Neural cell (in vitro differentiated cells): ENCODE measurements at regions not wholly inside any gene's neighbourhood (a gene's known extent, or its start where the extent isn't known, plus 50 kb on each side); places are given as distances from the start of the nearest gene placed in this dataset.

Source experiments
- H2AFZ ChIP-seq: fragments of 200-600, 300-800 bp; sonication (generic), shearing (Covaris generic); 2 replicates; pipeline ENCODE4 v1.6.0; 2014; ENCODE audit warnings: low read depth, mild to moderate bottlenecking, antibody characterized with exemption, low read length, moderate library complexity
- H3F3A ChIP-seq: fragments of 200-600 bp; shearing (Covaris generic); 2 replicates; pipeline ENCODE4 v1.6.1; 2016; ENCODE audit warnings: mild to moderate bottlenecking, moderate library complexity, mixed read lengths, antibody characterized with exemption, low read length; ENCODE audit not compliant: insufficient read depth, poor library complexity, severe bottlenecking
- H3K27ac ChIP-seq: fragments of 200-600, 300-800 bp; sonication (generic), shearing (Covaris generic); 2 replicates; pipeline ENCODE4 v1.5.1; 2014; ENCODE audit warnings: mild to moderate bottlenecking, low read length, moderate library complexity
- H3K27me3 ChIP-seq: fragments of 300-800, 200-600 bp; sonication (generic), shearing (Covaris generic); 2 replicates; pipeline ENCODE4 v1.6.0; 2014; ENCODE audit warnings: mild to moderate bottlenecking, low read depth, low read length, moderate library complexity; ENCODE audit not compliant: insufficient read depth
- H3K36me3 ChIP-seq: fragments of 300-800, 200-600 bp; sonication (generic), shearing (Covaris generic); 2 replicates; pipeline ENCODE4 v1.5.1; 2014; ENCODE audit warnings: mild to moderate bottlenecking, antibody characterized with exemption, low read length, moderate library complexity; ENCODE audit not compliant: insufficient read depth
- H3K4me2 ChIP-seq: fragments of 300-800, 200-600 bp; sonication (generic), shearing (Covaris generic); 2 replicates; pipeline ENCODE4 v1.6.0; 2014; ENCODE audit warnings: mild to moderate bottlenecking, low read length
- H3K4me3 ChIP-seq: fragments of 300-800, 200-600 bp; sonication (generic), shearing (Covaris generic); 2 replicates; pipeline ENCODE4 v1.5.1; 2014; ENCODE audit warnings: mild to moderate bottlenecking, low read length, moderate library complexity
- H3K79me2 ChIP-seq: fragments of 200-600 bp; shearing (Covaris generic); replicated peaks from 2 replicates; pipeline ENCODE4 v1.6.0; 2014; ENCODE audit warnings: mild to moderate bottlenecking, low read length, moderate library complexity; ENCODE audit not compliant: insufficient read depth
- H3K9ac ChIP-seq: fragments of 300-800, 200-600 bp; sonication (generic), shearing (Covaris generic); 2 replicates; pipeline ENCODE4 v1.6.1; 2016; ENCODE audit warnings: mild to moderate bottlenecking, low read length, mixed read lengths
- H3K9me2 ChIP-seq: fragments of 200-600 bp; shearing (Covaris generic); 2 replicates; pipeline ENCODE4 v1.6.1; 2016; ENCODE audit warnings: mild to moderate bottlenecking, low read length, mixed read lengths; ENCODE audit not compliant: insufficient read depth
- H3K9me3 ChIP-seq: fragments of 200-600, 300-800 bp; sonication (generic), shearing (Covaris generic); 2 replicates; pipeline ENCODE4 v1.6.1; 2016; ENCODE audit warnings: mild to moderate bottlenecking, mixed run types, low read length, moderate library complexity, mixed read lengths
- H4K20me1 ChIP-seq: fragments of 200-600 bp; shearing (Covaris generic); 2 replicates; pipeline ENCODE4 v1.6.1; 2016; ENCODE audit warnings: mild to moderate bottlenecking, mixed run types; ENCODE audit not compliant: insufficient read depth
- EP300 ChIP-seq: fragments of 450-650 bp; conservative IDR thresholded peaks from 2 replicates; pipeline ENCODE4 v1.6.1; 2014; ENCODE audit warnings: antibody characterized with exemption, mild to moderate bottlenecking, moderate library complexity; ENCODE audit not compliant: poor library complexity, severe bottlenecking
- EZH2 ChIP-seq: fragments of 200-600, 300-800 bp; shearing (Covaris generic), sonication (generic); IDR thresholded peaks from 2 replicates; pipeline ENCODE4 v1.6.1; 2014; ENCODE audit warnings: antibody characterized with exemption, low read length, borderline replicate concordance, mild to moderate bottlenecking; ENCODE audit not compliant: insufficient read depth, poor library complexity, severe bottlenecking
- MXI1 ChIP-seq: fragments of 450-650 bp; conservative IDR thresholded peaks from 2 replicates; pipeline ENCODE4 v1.6.1; 2014; ENCODE audit warnings: antibody characterized with exemption, mild to moderate bottlenecking; ENCODE audit not compliant: poor library complexity, severe bottlenecking
- POLR2AphosphoS5 ChIP-seq: IDR thresholded peaks from 2 replicates; pipeline ENCODE4 v1.6.1; 2012
- RAD21 ChIP-seq: fragments of 450-650 bp; conservative IDR thresholded peaks from 2 replicates; pipeline ENCODE4 v1.6.1; 2014; ENCODE audit warnings: antibody characterized with exemption, mild to moderate bottlenecking, moderate library complexity
- SMC3 ChIP-seq: fragments of 450-650 bp; conservative IDR thresholded peaks from 2 replicates; pipeline ENCODE4 v1.6.1; 2014; ENCODE audit warnings: antibody characterized with exemption, mild to moderate bottlenecking, moderate library complexity; ENCODE audit not compliant: poor library complexity
- TAF1 ChIP-seq: IDR thresholded peaks from 2 replicates; pipeline ENCODE4 v1.6.1; 2012; ENCODE audit warnings: low read depth
- TF ChIP-seq, protein P1 (sequence below): fragments of 450-650 bp; IDR thresholded peaks from 2 replicates; pipeline ENCODE4 v1.5.1; 2014; ENCODE audit warnings: antibody characterized with exemption, mild to moderate bottlenecking, moderate library complexity; ENCODE audit not compliant: poor library complexity, severe bottlenecking
- TF ChIP-seq, protein P2 (sequence below): IDR thresholded peaks from 2 replicates; pipeline ENCODE4 v1.6.1; 2012; ENCODE audit warnings: borderline replicate concordance

GRCh38 chr13:74770361-74770760, 636.2 kb upstream of the KLF12 start:
- no peaks in the 10 kb centered on the region for H3K9me3 ChIP-seq
- TF ChIP-seq, protein P1, sequence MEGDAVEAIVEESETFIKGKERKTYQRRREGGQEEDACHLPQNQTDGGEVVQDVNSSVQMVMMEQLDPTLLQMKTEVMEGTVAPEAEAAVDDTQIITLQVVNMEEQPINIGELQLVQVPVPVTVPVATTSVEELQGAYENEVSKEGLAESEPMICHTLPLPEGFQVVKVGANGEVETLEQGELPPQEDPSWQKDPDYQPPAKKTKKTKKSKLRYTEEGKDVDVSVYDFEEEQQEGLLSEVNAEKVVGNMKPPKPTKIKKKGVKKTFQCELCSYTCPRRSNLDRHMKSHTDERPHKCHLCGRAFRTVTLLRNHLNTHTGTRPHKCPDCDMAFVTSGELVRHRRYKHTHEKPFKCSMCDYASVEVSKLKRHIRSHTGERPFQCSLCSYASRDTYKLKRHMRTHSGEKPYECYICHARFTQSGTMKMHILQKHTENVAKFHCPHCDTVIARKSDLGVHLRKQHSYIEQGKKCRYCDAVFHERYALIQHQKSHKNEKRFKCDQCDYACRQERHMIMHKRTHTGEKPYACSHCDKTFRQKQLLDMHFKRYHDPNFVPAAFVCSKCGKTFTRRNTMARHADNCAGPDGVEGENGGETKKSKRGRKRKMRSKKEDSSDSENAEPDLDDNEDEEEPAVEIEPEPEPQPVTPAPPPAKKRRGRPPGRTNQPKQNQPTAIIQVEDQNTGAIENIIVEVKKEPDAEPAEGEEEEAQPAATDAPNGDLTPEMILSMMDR: no peak
- H3K4me3 ChIP-seq: no peak overlapping the region
- no peaks in the 10 kb centered on the region for H3K36me3 ChIP-seq
- H3K9ac ChIP-seq: no peak overlapping the region
- no peaks in the 10 kb centered on the region for H4K20me1 ChIP-seq
- H3F3A ChIP-seq: no peaks in the 10 kb centered on the region
- H3K79me2 ChIP-seq: no peaks in the 10 kb centered on the region
- H3K27me3 ChIP-seq: no peaks in the 10 kb centered on the region
- no peak overlapping the region for H3K4me2 ChIP-seq
- H2AFZ ChIP-seq: no peak overlapping the region
- no peak overlapping the region for H3K27ac ChIP-seq
- H3K9me2 ChIP-seq: no peaks in the 10 kb centered on the region

GRCh38 chr13:74769333-74769732, 635.1 kb upstream of the KLF12 start:
- no peaks in the 10 kb centered on the region for H4K20me1 ChIP-seq
- H3K27ac ChIP-seq: no peak overlapping the region
- no peaks in the 10 kb centered on the region for H3F3A ChIP-seq
- no peak for TF ChIP-seq TAF1
- TF ChIP-seq SMC3: no peak
- TF ChIP-seq, protein P1: no peak
- TF ChIP-seq EZH2: no peak
- no peak for TF ChIP-seq MXI1
- TF ChIP-seq EP300: no peak
- TF ChIP-seq POLR2AphosphoS5: no peak
- no peak for TF ChIP-seq RAD21
- TF ChIP-seq, protein P2, sequence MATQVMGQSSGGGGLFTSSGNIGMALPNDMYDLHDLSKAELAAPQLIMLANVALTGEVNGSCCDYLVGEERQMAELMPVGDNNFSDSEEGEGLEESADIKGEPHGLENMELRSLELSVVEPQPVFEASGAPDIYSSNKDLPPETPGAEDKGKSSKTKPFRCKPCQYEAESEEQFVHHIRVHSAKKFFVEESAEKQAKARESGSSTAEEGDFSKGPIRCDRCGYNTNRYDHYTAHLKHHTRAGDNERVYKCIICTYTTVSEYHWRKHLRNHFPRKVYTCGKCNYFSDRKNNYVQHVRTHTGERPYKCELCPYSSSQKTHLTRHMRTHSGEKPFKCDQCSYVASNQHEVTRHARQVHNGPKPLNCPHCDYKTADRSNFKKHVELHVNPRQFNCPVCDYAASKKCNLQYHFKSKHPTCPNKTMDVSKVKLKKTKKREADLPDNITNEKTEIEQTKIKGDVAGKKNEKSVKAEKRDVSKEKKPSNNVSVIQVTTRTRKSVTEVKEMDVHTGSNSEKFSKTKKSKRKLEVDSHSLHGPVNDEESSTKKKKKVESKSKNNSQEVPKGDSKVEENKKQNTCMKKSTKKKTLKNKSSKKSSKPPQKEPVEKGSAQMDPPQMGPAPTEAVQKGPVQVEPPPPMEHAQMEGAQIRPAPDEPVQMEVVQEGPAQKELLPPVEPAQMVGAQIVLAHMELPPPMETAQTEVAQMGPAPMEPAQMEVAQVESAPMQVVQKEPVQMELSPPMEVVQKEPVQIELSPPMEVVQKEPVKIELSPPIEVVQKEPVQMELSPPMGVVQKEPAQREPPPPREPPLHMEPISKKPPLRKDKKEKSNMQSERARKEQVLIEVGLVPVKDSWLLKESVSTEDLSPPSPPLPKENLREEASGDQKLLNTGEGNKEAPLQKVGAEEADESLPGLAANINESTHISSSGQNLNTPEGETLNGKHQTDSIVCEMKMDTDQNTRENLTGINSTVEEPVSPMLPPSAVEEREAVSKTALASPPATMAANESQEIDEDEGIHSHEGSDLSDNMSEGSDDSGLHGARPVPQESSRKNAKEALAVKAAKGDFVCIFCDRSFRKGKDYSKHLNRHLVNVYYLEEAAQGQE: no peak
- no peaks in the 10 kb centered on the region for H3K79me2 ChIP-seq
- no peak overlapping the region for H3K9ac ChIP-seq
- no peak overlapping the region for H2AFZ ChIP-seq
- no peaks in the 10 kb centered on the region for H3K27me3 ChIP-seq
- H3K36me3 ChIP-seq: no peaks in the 10 kb centered on the region
- no peaks in the 10 kb centered on the region for H3K9me2 ChIP-seq
- H3K4me3 ChIP-seq: no peak overlapping the region
- H3K9me3 ChIP-seq: no peaks in the 10 kb centered on the region
- no peak overlapping the region for H3K4me2 ChIP-seq
